H1 (cell line): ENCODE measurements at regions not wholly inside any gene's neighbourhood (a gene's known extent, or its start where the extent isn't known, plus 50 kb on each side); places are given as distances from the start of the nearest gene placed in this dataset.

ENCODE experiments used
- CTCF ChIA-PET: fragments of 300-600 bp; sonication (Branson Sonifier 250); formaldehyde crosslinking; loops from one replicate; lab custom pipeline; 2021; ENCODE audit not compliant: partially characterized antibody; lab: Charles Lee
- POLR2A ChIA-PET: fragments of 300-600 bp; sonication (Branson Sonifier 250); formaldehyde crosslinking; loops from one replicate; lab custom pipeline; 2021; ENCODE audit warnings: inconsistent platforms; ENCODE audit not compliant: partially characterized antibody; lab: Charles Lee
- DNase-seq, 2 experiments: peaks; one replicate each; pipeline versions ENCODE4 v3.0.0 to v3.0.0-alpha.2; 2010 to 2022; ENCODE audit warnings: low spot score in 2 of 2, low read depth in 1 of 2, mixed read lengths in 1 of 2
- FAIRE-seq: peaks from 2 replicates; lab custom pipeline; 2011; peaks lifted over from hg19 to GRCh38; lab: Jason Lieb, UNC
- H2AFZ ChIP-seq: 2 replicates; pipeline ENCODE4 v1.8.1; 2012; ENCODE audit warnings: low read length, inconsistent platforms
- H2AK5ac ChIP-seq: 2 replicates; pipeline ENCODE4 v1.6.1; 2013; ENCODE audit warnings: low read depth, low read length
- H2BK120ac ChIP-seq: replicated peaks from 2 replicates; pipeline ENCODE3; 2013; ENCODE audit warnings: low read depth, low read length, inconsistent platforms
- H2BK12ac ChIP-seq: 2 replicates; pipeline ENCODE4 v1.6.1; 2013; ENCODE audit warnings: low read depth, low read length
- H2BK15ac ChIP-seq: 2 replicates; pipeline ENCODE4 v1.6.1; 2013; ENCODE audit warnings: low read length
- H2BK20ac ChIP-seq: 2 replicates; pipeline ENCODE4 v1.6.1; 2013; ENCODE audit warnings: low read length
- H2BK5ac ChIP-seq: 2 replicates; pipeline ENCODE4 v1.6.1; 2013; ENCODE audit warnings: low read depth, low read length
- H3K14ac ChIP-seq: 2 replicates; pipeline ENCODE4 v1.6.1; 2013; ENCODE audit warnings: inconsistent platforms; ENCODE audit not compliant: insufficient read length
- H3K18ac ChIP-seq: 2 replicates; pipeline ENCODE4 v1.6.1; 2013; ENCODE audit warnings: low read length; ENCODE audit errors: extremely low read depth
- H3K23ac ChIP-seq: 2 replicates; pipeline ENCODE4 v1.6.1; 2013; ENCODE audit warnings: inconsistent platforms; ENCODE audit not compliant: insufficient read length
- H3K23me2 ChIP-seq: 2 replicates; pipeline ENCODE4 v1.6.1; 2013; ENCODE audit warnings: low read depth, low read length
- H3K27ac ChIP-seq: 2 replicates; pipeline ENCODE4 v1.6.1; 2011; ENCODE audit warnings: low read depth, low read length, inconsistent platforms
- H3K27me3 ChIP-seq, 4 experiments: replicated peaks in 1 of 4; 1 replicate in 1 of 4; 2 replicates in 3 of 4; pipeline versions ENCODE4 v1.6.1 to v1.8.1; 2011 to 2013; ENCODE audit warnings: low read length in 3 of 4, mild to moderate bottlenecking in 3 of 4, inconsistent platforms in 2 of 4, mixed read lengths in 2 of 4, moderate library complexity in 1 of 4; ENCODE audit not compliant: control insufficient read depth in 3 of 4, insufficient read depth in 3 of 4; ENCODE audit errors: extremely low read depth in 1 of 4
- H3K36me3 ChIP-seq, 4 experiments: 2 replicates each; pipeline versions ENCODE4 v1.6.1 to v1.8.1; 2011 to 2013; ENCODE audit warnings: mild to moderate bottlenecking in 4 of 4, low read length in 3 of 4, moderate library complexity in 2 of 4, control low read depth in 1 of 4, inconsistent platforms in 1 of 4; ENCODE audit not compliant: insufficient read depth in 4 of 4, control insufficient read depth in 2 of 4
- H3K4ac ChIP-seq: replicated peaks from 2 replicates; pipeline ENCODE3; 2013; ENCODE audit warnings: low read length, low read depth, mixed read lengths, inconsistent platforms; ENCODE audit not compliant: insufficient read length
- H3K4me1 ChIP-seq, 4 experiments: replicated peaks in 1 of 4; 1 replicate in 1 of 4; 2 replicates in 3 of 4; pipeline versions ENCODE4 v1.6.1 to v1.8.1; 2011 to 2013; ENCODE audit warnings: low read length in 3 of 4, inconsistent platforms in 2 of 4, mixed read lengths in 1 of 4; ENCODE audit not compliant: insufficient read depth in 4 of 4, control insufficient read depth in 3 of 4
- H3K4me2 ChIP-seq, 2 experiments: 2 replicates each; pipeline versions ENCODE4 v1.6.1 to v1.8.1; 2011 to 2013; ENCODE audit warnings: low read depth in 2 of 2, low read length in 2 of 2, control low read depth in 1 of 2, inconsistent platforms in 1 of 2, mild to moderate bottlenecking in 1 of 2; ENCODE audit not compliant: insufficient read depth in 1 of 2
- H3K4me3 ChIP-seq, 4 experiments: fragments of 200-600, 300-600 bp in 1 of 4; sonication (generic), shearing (Covaris generic), sonication (Bioruptor Twin) in 1 of 4; 2 replicates each; pipeline versions ENCODE4 v1.5.1 to v1.8.1; 2011 to 2016; ENCODE audit warnings: low read length in 4 of 4, low read depth in 3 of 4, control low read depth in 2 of 4, inconsistent platforms in 2 of 4, mild to moderate bottlenecking in 2 of 4, mixed read lengths in 1 of 4, moderate library complexity in 1 of 4; ENCODE audit not compliant: insufficient read depth in 2 of 4; ENCODE audit errors: extremely low read depth in 1 of 4
- H3K56ac ChIP-seq: replicated peaks from 2 replicates; pipeline ENCODE3; 2013; ENCODE audit warnings: low read depth, mild to moderate bottlenecking, mixed read lengths, low read length, inconsistent platforms; ENCODE audit not compliant: insufficient read length
- H3K79me1 ChIP-seq: 2 replicates; pipeline ENCODE4 v1.6.1; 2013; ENCODE audit warnings: low read depth, low read length, control low read depth
- H3K79me2 ChIP-seq, 2 experiments: 2 replicates each; pipeline versions ENCODE4 v1.6.1 to v1.8.1; 2012 to 2013; ENCODE audit warnings: low read length in 2 of 2, mild to moderate bottlenecking in 2 of 2, inconsistent platforms in 1 of 2; ENCODE audit not compliant: insufficient read depth in 2 of 2, control insufficient read depth in 1 of 2
- H3K9ac ChIP-seq, 4 experiments: replicated peaks in 1 of 4; 1 replicate in 1 of 4; 2 replicates in 3 of 4; pipeline versions ENCODE4 v1.6.1 to v1.8.1; 2011 to 2013; ENCODE audit warnings: low read depth in 3 of 4, low read length in 3 of 4, control low read depth in 2 of 4, mild to moderate bottlenecking in 2 of 4, moderate library complexity in 2 of 4, inconsistent platforms in 1 of 4; ENCODE audit errors: extremely low read depth in 1 of 4
- H3K9me3 ChIP-seq, 2 experiments: 2 replicates each; pipeline versions ENCODE4 v1.6.1 to v1.8.1; 2012 to 2013; ENCODE audit warnings: mild to moderate bottlenecking in 2 of 2, moderate library complexity in 2 of 2, control low read depth in 1 of 2, inconsistent platforms in 1 of 2, low read depth in 1 of 2, low read length in 1 of 2, mixed read lengths in 1 of 2; ENCODE audit not compliant: insufficient read depth in 2 of 2
- H4K20me1 ChIP-seq, 2 experiments: replicated peaks in 1 of 2; 2 replicates each; pipeline versions ENCODE3 to v1.8.1; 2011 to 2013; ENCODE audit warnings: inconsistent platforms in 2 of 2, low read length in 2 of 2, mild to moderate bottlenecking in 1 of 2; ENCODE audit not compliant: insufficient read depth in 2 of 2, control insufficient read depth in 1 of 2
- H4K5ac ChIP-seq: 2 replicates; pipeline ENCODE4 v1.6.1; 2013; ENCODE audit warnings: low read length, low read depth, mixed read lengths, inconsistent platforms; ENCODE audit not compliant: insufficient read length
- H4K8ac ChIP-seq: 2 replicates; pipeline ENCODE4 v1.8.0; 2013; ENCODE audit warnings: mild to moderate bottlenecking, moderate library complexity, low read length, inconsistent platforms; ENCODE audit not compliant: insufficient read depth; ENCODE audit errors: extremely low read depth
- H4K91ac ChIP-seq: replicated peaks from 2 replicates; pipeline ENCODE3; 2013; ENCODE audit warnings: low read length, mixed read lengths, inconsistent platforms; ENCODE audit not compliant: insufficient read length
- GTF2F1 ChIP-seq: IDR thresholded peaks from 2 replicates; pipeline ENCODE4 v1.6.1; 2012; ENCODE audit warnings: low read depth, low read length, improper control_type of control experiment, borderline replicate concordance
- HDAC6 ChIP-seq: IDR thresholded peaks from one replicate; pipeline ENCODE4 v1.7.1; 2012; ENCODE audit warnings: low read depth, mild to moderate bottlenecking, inconsistent platforms, low read length, moderate library complexity
- RNF2 ChIP-seq: fragments of 200-900, 300-1000 bp; sonication (generic); IDR thresholded peaks from 2 replicates; pipeline ENCODE4 v1.7.1; 2016; ENCODE audit warnings: borderline replicate concordance, low read depth, mild to moderate bottlenecking, antibody characterized with exemption, low read length; ENCODE audit not compliant: poor library complexity, severe bottlenecking; ENCODE audit errors: missing control alignments
- SIRT6 ChIP-seq: IDR thresholded peaks from one replicate; pipeline ENCODE4 v1.7.1; 2012; ENCODE audit warnings: low read length, inconsistent platforms
- TEAD4 ChIP-seq: IDR thresholded peaks from 2 replicates; pipeline ENCODE4 v1.6.1; 2012; ENCODE audit warnings: low read depth, low read length, inconsistent platforms, mixed read lengths
- ZNF274 ChIP-seq: IDR thresholded peaks from 2 replicates; pipeline ENCODE4 v1.7.0; 2012; ENCODE audit warnings: low read length, borderline replicate concordance; ENCODE audit errors: extremely low read depth

GRCh38 chr3:96483781-96484180 is 330.6 kb upstream of the EPHA6 start:
- Histone ChIP-seq H3K27me3 (no peaks in the 10 kb centered on the region), H3K4me1 (no peaks in the 10 kb centered on the region), H3K9me3 (no peaks in the 10 kb centered on the region), H4K5ac (no peak overlapping the region), H3K4me2 (no peak overlapping the region), H3K23ac (no peak overlapping the region), H3K4me3 (no peak overlapping the region), H2AFZ (no peak overlapping the region), H2BK20ac (no peak overlapping the region), H3K9ac (no peak overlapping the region), H3K79me1 (no peaks in the 10 kb centered on the region), H2AK5ac (no peak overlapping the region), H4K20me1 (no peaks in the 10 kb centered on the region), H3K36me3 (no peaks in the 10 kb centered on the region), H2BK5ac (no peak overlapping the region), H3K56ac (no peak overlapping the region), H4K8ac (no peak overlapping the region), H2BK12ac (no peak overlapping the region), H3K79me2 (no peaks in the 10 kb centered on the region), H3K23me2 (no peaks in the 10 kb centered on the region), H3K4ac (no peak overlapping the region), H3K18ac (no peak overlapping the region), H2BK120ac (no peak overlapping the region), H4K91ac (no peak overlapping the region), H2BK15ac (no peak overlapping the region), H3K27ac (no peak overlapping the region), H3K14ac (no peak overlapping the region)
- no peak for DNase-seq
- POLR2A ChIA-PET, result no interaction called here
- CTCF ChIA-PET, result no interaction called here
- no peak for TF ChIP-seq ZNF274
- TF ChIP-seq RNF2, result no peak
- no peak for TF ChIP-seq GTF2F1
- no peak for TF ChIP-seq HDAC6
- no peak for TF ChIP-seq SIRT6
- TF ChIP-seq TEAD4, result no peak
- no peak for FAIRE-seq
